H1 (cell line): ENCODE measurements at regions not wholly inside any gene's neighbourhood (a gene's known extent, or its start where the extent isn't known, plus 50 kb on each side); places are given as distances from the start of the nearest gene placed in this dataset.

Experiments used
- HDAC2 ChIP-seq, 2 experiments: fragments of 300-600 bp in 1 of 2; sonication (generic) in 1 of 2; IDR thresholded peaks; 2 replicates each; pipeline ENCODE4 v1.6.1; 2011 to 2012; ENCODE audit warnings: low read depth in 2 of 2, low read length in 2 of 2, mild to moderate bottlenecking in 2 of 2, moderate library complexity in 2 of 2, borderline replicate concordance in 1 of 2, inconsistent platforms in 1 of 2
- PHF8 ChIP-seq: fragments of 200-600 bp; sonication (generic); conservative IDR thresholded peaks from 2 replicates; pipeline ENCODE4 v1.7.1; 2012; ENCODE audit warnings: low read depth, mild to moderate bottlenecking, inconsistent platforms, low read length, moderate library complexity
- SIRT6 ChIP-seq: IDR thresholded peaks from one replicate; pipeline ENCODE4 v1.7.1; 2012; ENCODE audit warnings: low read length, inconsistent platforms
- SRF ChIP-seq: IDR thresholded peaks from 2 replicates; pipeline ENCODE4 v1.6.1; 2011; ENCODE audit warnings: mild to moderate bottlenecking, low read depth, low read length, moderate library complexity

DNA sequence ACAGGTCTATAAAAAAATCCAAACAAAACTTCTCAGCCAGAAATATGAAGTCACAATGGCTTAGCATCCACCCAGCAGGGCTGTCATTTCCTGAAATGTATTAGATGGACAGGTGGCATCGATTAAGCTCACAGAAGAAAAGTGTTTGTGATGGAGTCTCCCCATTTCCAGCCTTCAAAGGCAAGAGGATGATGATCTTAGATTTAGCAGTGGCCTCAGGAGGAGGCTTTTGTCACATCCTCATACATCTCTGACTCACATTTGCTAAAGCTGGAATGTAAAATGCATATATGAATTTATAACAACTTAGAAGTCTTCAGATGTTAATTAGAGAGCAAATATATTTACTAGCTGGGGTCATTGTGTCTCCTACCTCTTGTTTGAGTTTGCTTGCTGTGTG is 441.9 kb downstream of the SPRY1 start (continued):
- TF ChIP-seq SRF (no peak), PHF8 (no peak), SIRT6 (no peak), HDAC2 (IDR thresholded peaks at IDR 0.05; ENCODE audit: borderline replicate concordance in 1 of 2, low read depth in 2 of 2, low read length in 2 of 2) (no peak)
